ENCODE measurements at regions not wholly inside any gene's neighbourhood (a gene's known extent, or its start where the extent isn't known, plus 50 kb on each side); places are given as distances from the start of the nearest gene placed in this dataset.
"Not testable (repeated sequence)": the region's sequence is repeated elsewhere in the genome, so short reads cannot be mapped to it uniquely, and the experiment has no call there.

DNA sequence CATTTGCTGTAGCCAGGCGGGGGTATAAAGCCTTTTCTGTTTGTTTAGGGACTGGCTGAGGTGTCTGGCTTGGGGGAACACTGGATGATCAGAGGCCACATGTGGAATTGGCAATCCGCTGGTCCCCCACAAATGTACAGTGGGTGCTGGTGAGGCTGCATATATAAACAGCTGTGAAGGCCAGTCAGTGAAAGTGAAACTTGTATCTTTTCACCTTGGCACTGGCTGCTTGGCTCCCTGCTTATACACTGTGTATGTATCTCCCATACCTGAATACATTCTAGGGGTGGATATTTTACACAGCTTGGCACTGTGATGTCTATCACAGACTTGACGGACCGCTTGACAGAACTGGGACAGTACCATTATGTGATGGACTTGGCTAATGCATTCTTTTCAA, 246.8 kb upstream of the AVPR1A start:
- Mint-ChIP-seq H3K27me3 (no peaks in the 10 kb centered on the region), H3K4me3 (no peak overlapping the region), H3K36me3 (no peaks in the 10 kb centered on the region), H3K4me1 (no peaks in the 10 kb centered on the region), H3K9me3 (ENCODE audit: low read depth) (no peaks in the 10 kb centered on the region), H3K27ac (no peak overlapping the region)
- DNase-seq (no peak), ATAC-seq (no peak)
- CTCF ChIA-PET, result no interaction called here

DNA sequence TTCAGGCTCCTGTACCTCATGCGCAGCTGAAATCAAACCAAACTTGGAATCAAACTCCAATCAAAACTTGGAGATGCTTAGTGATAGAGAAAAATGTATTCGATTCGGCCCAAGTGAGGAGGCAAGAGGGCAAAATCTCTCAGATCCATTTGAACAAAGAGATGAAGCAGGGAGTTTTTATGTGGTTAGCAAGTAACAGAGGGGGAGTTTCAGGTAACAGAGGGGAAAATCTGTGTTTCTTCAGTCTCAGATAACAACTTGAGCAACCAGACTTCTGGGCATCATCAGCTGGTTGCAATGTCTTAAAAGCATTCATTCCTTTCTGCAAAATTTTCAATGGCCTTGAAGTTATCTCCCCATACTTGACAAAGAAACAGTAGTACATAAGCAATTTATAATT, 245.1 kb upstream of the AVPR1A start:
- Mint-ChIP-seq H3K9me3 (ENCODE audit: low read depth) (no peaks in the 10 kb centered on the region), H3K4me3 (no peak overlapping the region), H3K36me3 (no peaks in the 10 kb centered on the region), H3K4me1 (no peaks in the 10 kb centered on the region), H3K27ac (no peak overlapping the region), H3K27me3 (no peaks in the 10 kb centered on the region)
- no peak for DNase-seq
- CTCF ChIA-PET, result no interaction called here
- no peak for ATAC-seq

DNA sequence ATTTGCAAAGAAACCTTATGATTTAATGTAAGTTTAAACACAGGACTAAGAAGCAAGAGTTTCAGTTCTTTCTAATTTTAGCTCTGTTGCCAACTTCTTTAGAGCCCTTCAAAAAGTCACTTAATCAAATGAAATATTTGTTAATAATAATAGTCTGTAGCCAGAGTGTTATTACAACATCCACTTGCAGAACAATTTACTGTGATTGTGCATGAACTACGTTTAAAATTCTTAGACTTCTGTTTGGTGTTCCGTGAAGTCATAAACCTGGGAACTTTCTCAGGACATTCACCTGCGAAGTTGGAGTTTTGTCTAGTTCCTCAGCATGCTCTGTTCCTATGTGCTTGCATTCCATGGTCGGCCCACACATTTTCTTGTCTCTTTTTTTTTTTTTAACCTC, 244.0 kb upstream of the AVPR1A start:
- Mint-ChIP-seq H3K27me3 (no peaks in the 10 kb centered on the region), H3K27ac (no peak overlapping the region), H3K4me1 (no peaks in the 10 kb centered on the region), H3K4me3 (no peak overlapping the region), H3K36me3 (no peaks in the 10 kb centered on the region), H3K9me3 (ENCODE audit: low read depth) (no peaks in the 10 kb centered on the region)
- no peak for ATAC-seq
- no peak for DNase-seq
- CTCF ChIA-PET, result no interaction called here

DNA sequence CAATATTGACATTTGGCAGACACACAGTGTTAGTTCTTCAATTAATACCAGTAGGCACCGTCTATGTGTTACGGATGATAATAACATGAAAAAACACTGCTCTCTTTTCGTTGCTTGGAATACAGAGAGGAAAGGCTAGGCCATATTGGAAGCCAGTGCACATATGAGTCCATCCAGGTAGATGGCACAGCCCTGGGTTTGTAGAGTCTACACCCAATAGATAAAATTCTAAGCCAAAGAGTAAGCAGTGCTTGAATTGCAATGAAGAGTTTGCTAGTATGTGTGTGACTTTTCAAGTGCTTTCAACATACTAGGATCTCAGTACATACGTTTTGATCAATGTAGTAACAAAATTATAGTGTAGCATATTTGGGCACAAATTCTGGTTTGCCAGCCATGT, 243.3 kb upstream of the AVPR1A start:
- Mint-ChIP-seq H3K4me3 (no peak overlapping the region), H3K27ac (no peak overlapping the region), H3K9me3 (ENCODE audit: low read depth) (no peaks in the 10 kb centered on the region), H3K27me3 (no peaks in the 10 kb centered on the region), H3K36me3 (no peaks in the 10 kb centered on the region), H3K4me1 (no peaks in the 10 kb centered on the region)
- DNase-seq, result no peak
- ATAC-seq, result no peak
- CTCF ChIA-PET, result no interaction called here

DNA sequence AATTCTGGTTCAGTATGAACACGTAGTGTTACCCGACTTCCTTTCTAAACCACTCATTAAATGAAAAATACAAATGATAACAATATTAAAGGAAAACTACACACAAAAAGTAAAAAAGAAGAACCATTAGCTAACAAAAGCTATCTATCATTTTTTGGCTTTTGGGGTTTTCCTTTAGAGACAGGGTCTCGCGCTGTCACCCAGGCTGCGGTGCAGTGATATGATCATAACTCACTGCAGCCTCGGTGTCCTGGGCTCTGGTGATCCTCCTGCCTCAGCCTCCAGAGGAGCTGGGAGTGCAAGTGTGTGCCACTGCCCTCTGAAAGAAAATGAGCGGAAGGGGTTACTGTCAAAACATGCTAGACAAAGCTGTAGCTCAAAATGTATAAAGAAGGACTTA, 238.2 kb upstream of the AVPR1A start:
- Mint-ChIP-seq H3K9me3 (ENCODE audit: low read depth) (no peaks in the 10 kb centered on the region), H3K36me3 (no peaks in the 10 kb centered on the region), H3K27me3 (no peaks in the 10 kb centered on the region), H3K4me3 (no peak overlapping the region), H3K27ac (no peak overlapping the region), H3K4me1 (no peaks in the 10 kb centered on the region)
- CTCF ChIA-PET, result no interaction called here
- no peak for ATAC-seq
- no peak for DNase-seq

DNA sequence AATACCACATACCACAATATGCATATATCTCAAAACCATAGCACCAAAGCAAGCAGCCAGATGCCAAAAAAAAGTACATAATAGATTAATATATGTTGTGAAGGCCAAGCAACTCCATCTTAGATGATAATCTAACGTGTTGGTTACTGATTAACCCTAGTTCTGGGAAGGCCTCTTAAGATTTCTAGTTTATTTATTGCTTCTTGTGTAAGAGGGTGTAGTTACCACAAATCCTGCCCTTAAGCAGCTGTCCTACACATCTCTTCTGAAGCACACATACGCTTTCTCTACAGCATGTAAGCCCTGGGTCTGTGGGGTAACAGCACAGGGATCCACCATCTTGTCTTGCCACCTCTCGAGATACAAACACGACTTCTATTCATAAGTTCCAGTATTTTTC, 236.8 kb upstream of the AVPR1A start:
- H3K27ac Mint-ChIP-seq, result no peak overlapping the region
- CTCF ChIA-PET, result no interaction called here
- ATAC-seq, result no peak

DNA sequence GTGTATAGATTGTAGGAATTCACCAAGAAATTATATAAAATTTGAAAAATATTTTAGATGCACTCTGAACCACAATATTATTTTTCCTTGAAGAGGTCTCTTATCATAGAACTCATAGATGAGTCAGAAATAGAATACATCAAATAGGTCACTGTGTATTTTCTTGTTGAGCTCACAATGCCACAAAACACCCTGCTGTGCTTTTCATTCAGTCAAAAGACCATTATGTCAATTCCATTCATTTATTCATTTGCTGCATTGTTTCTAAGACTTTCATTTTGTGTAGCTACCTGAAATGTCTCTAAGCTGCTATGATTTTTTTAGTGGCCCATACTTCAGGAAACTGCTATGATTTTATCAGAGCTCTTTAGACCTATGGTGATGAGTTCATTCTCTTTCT, 231.9 kb upstream of the AVPR1A start:
- no peaks in the 10 kb centered on the region for H3K9me3 Mint-ChIP-seq (ENCODE audit: low read depth)
- CTCF ChIA-PET, result no interaction called here
- no peaks in the 10 kb centered on the region for H3K4me1 Mint-ChIP-seq
- H3K36me3 Mint-ChIP-seq, result no peaks in the 10 kb centered on the region
- DNase-seq (no peak), ATAC-seq (no peak)
- no peak overlapping the region for H3K4me3 Mint-ChIP-seq
- no peaks in the 10 kb centered on the region for H3K27me3 Mint-ChIP-seq
- H3K27ac Mint-ChIP-seq, result no peak overlapping the region

More for the DNA sequence above, 236.8 kb upstream of the AVPR1A start:
- H3K4me3 Mint-ChIP-seq, result no peak overlapping the region
- H3K9me3 Mint-ChIP-seq (ENCODE audit: low read depth), result no peaks in the 10 kb centered on the region
- H3K36me3 Mint-ChIP-seq, result no peaks in the 10 kb centered on the region
- H3K27me3 Mint-ChIP-seq, result no peaks in the 10 kb centered on the region
- no peaks in the 10 kb centered on the region for H3K4me1 Mint-ChIP-seq
- no peak for DNase-seq

DNA sequence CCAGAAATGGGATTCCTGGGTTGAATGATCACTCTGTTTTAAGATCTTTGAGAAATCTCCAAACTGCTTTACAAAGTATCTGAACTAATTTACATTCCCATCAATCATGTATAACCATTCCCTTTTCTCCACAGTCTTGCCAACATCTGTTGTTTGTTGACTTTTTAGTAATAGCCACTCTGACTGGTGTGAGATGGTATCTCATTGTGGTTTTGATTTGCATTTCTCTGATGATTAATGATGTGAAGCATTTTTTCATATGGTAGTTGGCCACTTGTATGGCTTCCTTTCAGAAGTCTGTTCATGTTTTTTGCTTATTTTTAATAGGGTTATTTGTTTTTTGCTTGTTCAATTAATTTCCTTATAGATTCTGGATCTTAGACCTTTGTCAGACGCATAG, 211.8 kb upstream of the AVPR1A start:
- DNase-seq (no peak), ATAC-seq (no peak)
- Mint-ChIP-seq H3K36me3 (no peaks in the 10 kb centered on the region), H3K4me1 (no peaks in the 10 kb centered on the region), H3K27me3 (no peaks in the 10 kb centered on the region), H3K4me3 (no peak overlapping the region), H3K27ac (no peak overlapping the region), H3K9me3 (ENCODE audit: low read depth) (no peaks in the 10 kb centered on the region)
- CTCF ChIA-PET, result no interaction called here

DNA sequence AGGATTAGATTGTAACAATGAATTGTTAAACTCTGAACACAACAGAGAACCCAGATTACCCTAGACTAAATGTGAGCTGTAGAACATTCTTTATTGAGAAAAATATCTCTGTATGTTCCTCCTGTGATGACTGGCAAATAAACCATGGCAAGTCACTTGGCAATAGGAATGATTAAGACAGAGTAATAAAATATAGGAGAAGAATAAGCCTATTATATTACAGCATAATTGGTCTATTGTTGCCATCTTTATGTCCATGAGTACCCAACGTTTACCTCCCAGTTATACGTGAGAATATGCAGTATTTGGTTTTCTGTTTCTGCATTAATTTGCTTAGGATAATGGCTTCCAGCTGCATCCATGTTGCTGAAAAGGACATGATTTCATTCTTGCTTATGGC, 211.2 kb upstream of the AVPR1A start:
- Mint-ChIP-seq H3K36me3 (no peaks in the 10 kb centered on the region), H3K27me3 (no peaks in the 10 kb centered on the region), H3K4me1 (no peaks in the 10 kb centered on the region), H3K9me3 (ENCODE audit: low read depth) (no peaks in the 10 kb centered on the region), H3K27ac (no peak overlapping the region), H3K4me3 (no peak overlapping the region)
- DNase-seq (no peak), ATAC-seq (no peak)
- CTCF ChIA-PET, result no interaction called here

DNA sequence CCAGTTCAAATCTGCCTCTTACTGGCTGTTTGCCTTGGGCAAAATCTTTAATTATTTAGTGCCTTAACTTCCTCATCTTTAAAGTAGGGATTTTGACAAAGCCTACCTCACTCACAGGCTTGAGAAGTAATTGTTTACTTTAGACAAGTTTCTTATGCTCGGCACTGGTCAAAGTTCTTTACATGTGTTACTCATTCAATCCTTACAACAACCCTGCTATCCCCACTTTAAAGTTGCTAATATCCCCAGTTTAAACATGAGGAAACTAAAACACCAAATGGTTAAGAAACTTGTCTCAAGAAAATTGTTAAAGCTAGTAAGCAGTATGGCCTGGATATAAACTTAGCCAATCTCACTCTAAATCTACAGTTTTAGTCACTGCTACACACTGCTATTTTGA, 204.0 kb upstream of the AVPR1A start:
- Mint-ChIP-seq H3K4me3 (no peak overlapping the region), H3K9me3 (ENCODE audit: low read depth) (no peaks in the 10 kb centered on the region), H3K36me3 (no peaks in the 10 kb centered on the region), H3K27me3 (no peaks in the 10 kb centered on the region), H3K4me1 (no peaks in the 10 kb centered on the region), H3K27ac (no peak overlapping the region)
- CTCF ChIA-PET, result no interaction called here
- DNase-seq, result no peak
- ATAC-seq, result no peak

DNA sequence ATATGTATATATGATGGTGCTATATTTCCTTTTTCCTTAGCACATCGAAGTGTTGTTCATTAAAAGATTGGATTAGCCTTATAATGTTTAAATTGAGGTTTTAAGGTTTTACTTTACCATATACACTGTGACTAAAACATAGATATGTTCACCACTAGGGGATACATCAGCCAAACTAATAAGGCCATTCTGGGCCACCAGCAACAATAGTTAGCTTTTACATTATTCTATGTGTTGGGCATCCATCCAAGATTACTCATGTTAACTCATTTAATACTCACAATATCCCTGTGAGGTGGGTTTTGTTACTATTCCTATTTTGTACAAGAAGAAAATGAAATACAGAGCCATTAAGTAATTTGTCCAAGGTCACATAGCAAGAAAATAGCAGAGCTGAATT, 202.6 kb upstream of the AVPR1A start:
- no peak for DNase-seq
- Mint-ChIP-seq H3K4me1 (no peaks in the 10 kb centered on the region), H3K27ac (no peak overlapping the region), H3K9me3 (ENCODE audit: low read depth) (no peaks in the 10 kb centered on the region), H3K27me3 (no peaks in the 10 kb centered on the region), H3K36me3 (no peaks in the 10 kb centered on the region), H3K4me3 (no peak overlapping the region)
- no peak for ATAC-seq
- CTCF ChIA-PET, result no interaction called here

DNA sequence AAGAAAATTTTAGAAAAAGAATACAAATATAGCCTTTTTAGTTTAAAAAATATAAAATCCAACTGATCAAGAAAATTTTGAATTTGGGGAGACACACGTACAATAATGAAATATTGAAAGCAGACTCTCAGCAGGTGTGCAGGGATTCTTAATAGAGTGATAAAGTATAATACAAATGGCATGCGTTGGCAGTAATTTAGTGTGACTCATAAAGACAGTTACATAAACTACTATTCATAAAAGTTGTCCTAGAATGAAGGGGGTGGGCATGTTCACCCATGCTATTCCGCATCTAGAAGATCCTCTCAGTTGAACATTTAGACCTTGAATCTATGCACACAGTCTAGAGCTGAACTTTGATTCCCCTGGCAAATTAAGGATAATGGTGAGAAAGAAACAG, 200.4 kb upstream of the AVPR1A start:
- no peak for DNase-seq
- Mint-ChIP-seq H3K36me3 (no peaks in the 10 kb centered on the region), H3K27ac (no peak overlapping the region), H3K27me3 (no peaks in the 10 kb centered on the region), H3K4me3 (no peak overlapping the region), H3K9me3 (ENCODE audit: low read depth) (no peaks in the 10 kb centered on the region), H3K4me1 (no peaks in the 10 kb centered on the region)
- CTCF ChIA-PET, result no interaction called here
- no peak for ATAC-seq

DNA sequence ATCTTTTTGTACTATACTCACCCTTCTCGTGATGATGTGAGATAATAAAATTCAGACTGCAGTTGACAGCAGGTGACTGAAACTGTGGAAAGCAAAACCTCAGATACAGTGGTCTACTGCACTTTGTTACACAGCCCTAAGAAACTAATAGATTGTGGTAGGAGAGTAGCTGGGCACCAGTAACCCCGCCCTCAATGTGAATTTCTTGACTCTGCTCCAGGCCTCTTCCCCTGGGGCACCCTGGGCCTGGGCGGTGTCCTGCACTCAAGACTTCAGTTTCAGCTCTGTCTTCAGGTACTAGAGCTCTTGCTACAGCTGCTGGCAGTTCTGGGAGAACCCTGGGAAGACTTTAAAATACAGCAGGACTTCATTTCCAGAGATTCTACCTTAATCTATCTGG, 197.6 kb upstream of the AVPR1A start:
- DNase-seq (no peak), ATAC-seq (no peak)
- CTCF ChIA-PET, result no interaction called here
- Mint-ChIP-seq H3K9me3 (ENCODE audit: low read depth) (no peaks in the 10 kb centered on the region), H3K27me3 (no peaks in the 10 kb centered on the region), H3K36me3 (no peaks in the 10 kb centered on the region), H3K4me3 (no peak overlapping the region), H3K4me1 (no peaks in the 10 kb centered on the region), H3K27ac (no peak overlapping the region)

DNA sequence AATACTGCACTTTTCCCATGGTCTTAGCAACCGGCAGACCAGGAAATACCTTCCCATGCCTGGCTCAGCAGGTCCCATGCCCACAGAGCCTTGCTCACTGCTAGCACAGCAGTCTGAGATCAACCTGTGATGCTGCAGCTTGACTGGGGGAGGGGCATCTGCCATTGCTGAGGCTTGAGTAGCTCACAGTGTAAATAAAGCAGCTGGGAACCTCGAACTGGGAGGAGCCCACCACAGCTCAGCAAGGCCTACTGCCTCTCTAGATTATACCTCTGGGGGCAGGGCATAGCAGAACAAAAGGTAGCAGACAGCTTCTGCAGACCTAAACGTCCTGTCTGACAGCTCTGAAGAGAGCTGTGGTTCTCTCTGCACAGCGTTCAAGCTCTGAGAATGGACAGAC, 186.2 kb upstream of the AVPR1A start:
- H3K36me3 Mint-ChIP-seq, ATAC-seq, H3K27ac Mint-ChIP-seq: not testable (repeated sequence)

DNA sequence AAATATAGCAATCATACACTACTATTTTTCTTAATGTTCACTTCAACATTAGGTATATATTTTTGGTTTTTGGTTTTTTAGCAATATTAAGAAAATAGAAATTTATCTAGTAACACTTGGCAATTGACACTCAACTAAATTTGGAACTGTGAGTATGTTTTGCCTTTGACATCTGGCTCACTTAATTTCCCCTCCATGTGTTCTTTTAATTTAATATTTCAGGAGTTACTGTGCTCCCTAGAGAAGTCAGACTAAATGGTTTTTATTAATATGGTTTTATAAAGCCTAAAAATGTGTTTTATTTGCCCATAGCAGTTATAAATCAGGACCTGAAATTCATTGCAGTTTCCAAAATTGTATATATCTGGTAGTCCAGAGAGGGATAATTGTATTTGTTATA, 175.3 kb upstream of the AVPR1A start:
- ATAC-seq (no peak), DNase-seq (no peak)
- Mint-ChIP-seq H3K36me3 (no peaks in the 10 kb centered on the region), H3K9me3 (ENCODE audit: low read depth) (no peaks in the 10 kb centered on the region), H3K4me3 (no peak overlapping the region), H3K4me1 (no peaks in the 10 kb centered on the region), H3K27ac (no peak overlapping the region), H3K27me3 (no peaks in the 10 kb centered on the region)
- CTCF ChIA-PET, result no interaction called here

More for the DNA sequence above, 186.2 kb upstream of the AVPR1A start:
- H3K27me3 Mint-ChIP-seq; H3K4me1 Mint-ChIP-seq; CTCF ChIA-PET; H3K4me3 Mint-ChIP-seq; DNase-seq; H3K9me3 Mint-ChIP-seq (ENCODE audit: low read depth): not testable (repeated sequence)
